Central memory CD8-positive, alpha-beta T cell (primary cell): ENCODE measurements at regions not wholly inside any gene's neighbourhood (a gene's known extent, or its start where the extent isn't known, plus 50 kb on each side); places are given as distances from the start of the nearest gene placed in this dataset.
A peak's percentile ranks its signal among the peaks of the same experiment; 100 is the strongest.
"Not testable (repeated sequence)": the region's sequence is repeated elsewhere in the genome, so short reads cannot be mapped to it uniquely, and the experiment has no call there.

Experiments used
- ATAC-seq: fragments of 150-1000 bp; cut with Tn5 transposase; replicated peaks from 2 replicates; pipeline ENCODE4 v1.10.0; 2022; ENCODE audit warnings: mild to moderate bottlenecking, moderate FRiP score, moderate number of reproducible peaks; ENCODE audit not compliant: poor library complexity, severe bottlenecking; ENCODE audit errors: extremely low read depth
- DNase-seq, 2 donors: peaks; one replicate each; pipeline ENCODE4 v3.0.0; 2021; ENCODE audit warnings: low spot score in 2 of 2
- H3K27ac Mint-ChIP-seq: one replicate; pipeline ENCODE4 v1.8.0; 2022; ENCODE audit warnings: low read depth, mild to moderate bottlenecking, moderate library complexity, mixed read lengths
- H3K27me3 Mint-ChIP-seq: one replicate; pipeline ENCODE4 v1.8.0; 2022; ENCODE audit warnings: mixed read lengths
- H3K36me3 Mint-ChIP-seq: one replicate; pipeline ENCODE4 v1.8.0; 2022; ENCODE audit warnings: mild to moderate bottlenecking, moderate library complexity, mixed read lengths; ENCODE audit not compliant: insufficient read depth
- H3K4me1 Mint-ChIP-seq: one replicate; pipeline ENCODE4 v1.8.0; 2022; ENCODE audit warnings: mixed read lengths
- H3K4me3 Mint-ChIP-seq: one replicate; pipeline ENCODE4 v1.8.0; 2022; ENCODE audit warnings: mild to moderate bottlenecking, moderate library complexity, mixed read lengths
- H3K9me3 Mint-ChIP-seq: one replicate; pipeline ENCODE4 v1.8.0; 2022; ENCODE audit warnings: mixed read lengths

DNA sequence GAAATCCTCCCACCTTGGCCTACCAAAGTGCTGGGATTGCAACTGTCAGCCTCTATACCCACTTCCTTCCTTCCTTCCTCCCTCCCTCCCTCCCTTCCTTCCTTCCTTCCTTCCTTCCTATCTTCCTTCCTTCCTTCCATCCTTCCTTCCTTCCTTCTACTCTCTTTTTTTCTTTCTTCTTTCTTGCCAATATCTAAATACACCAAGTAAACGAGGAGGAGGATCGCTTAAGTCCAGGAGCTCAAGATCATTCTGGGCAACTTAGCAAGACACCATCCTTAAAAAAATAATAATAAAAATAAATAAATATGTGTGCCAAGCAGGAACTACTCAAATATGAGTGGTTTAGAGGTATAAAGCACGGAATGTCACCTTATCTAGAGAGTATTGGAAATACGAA is 249.4 kb upstream of the TRIB2 start:
- Mint-ChIP-seq H3K4me1 (peaks cover 15% of the 10 kb centered on the region), H3K27ac (peak overlapping the region; percentile 90), H3K36me3 (peaks cover 3% of the 10 kb centered on the region), H3K27me3 (no peaks in the 10 kb centered on the region), H3K4me3 (no peak overlapping the region), H3K9me3 (peaks cover 5% of the 10 kb centered on the region)
- DNase-seq (no peak), ATAC-seq (no peak)

DNA sequence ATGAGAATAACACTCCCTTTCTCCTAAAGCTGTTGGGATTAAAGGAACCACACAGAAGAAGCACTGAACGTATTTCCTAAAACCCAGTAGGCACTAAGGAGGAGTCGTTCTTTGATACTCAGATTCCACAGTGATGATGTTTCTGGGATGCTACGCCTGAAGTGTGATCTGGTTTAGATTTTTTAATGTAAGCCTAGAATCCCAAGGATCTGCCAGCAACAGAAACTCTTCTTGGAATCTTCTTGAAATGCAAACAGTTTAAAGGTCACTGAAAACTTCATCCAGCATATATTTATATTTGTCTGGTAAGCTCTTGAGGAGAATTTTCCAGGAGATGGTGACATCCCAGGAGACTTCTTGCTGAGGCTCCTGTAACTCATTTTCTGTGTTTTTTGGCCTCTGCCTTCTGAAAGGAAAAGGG is 247.6 kb upstream of the TRIB2 start:
- DNase-seq (no peak), ATAC-seq (no peak)
- Mint-ChIP-seq H3K9me3 (peaks cover 5% of the 10 kb centered on the region), H3K27ac (no peak overlapping the region), H3K27me3 (no peaks in the 10 kb centered on the region), H3K4me3 (no peak overlapping the region), H3K4me1 (peaks cover 10% of the 10 kb centered on the region), H3K36me3 (peaks cover 1% of the 10 kb centered on the region)

DNA sequence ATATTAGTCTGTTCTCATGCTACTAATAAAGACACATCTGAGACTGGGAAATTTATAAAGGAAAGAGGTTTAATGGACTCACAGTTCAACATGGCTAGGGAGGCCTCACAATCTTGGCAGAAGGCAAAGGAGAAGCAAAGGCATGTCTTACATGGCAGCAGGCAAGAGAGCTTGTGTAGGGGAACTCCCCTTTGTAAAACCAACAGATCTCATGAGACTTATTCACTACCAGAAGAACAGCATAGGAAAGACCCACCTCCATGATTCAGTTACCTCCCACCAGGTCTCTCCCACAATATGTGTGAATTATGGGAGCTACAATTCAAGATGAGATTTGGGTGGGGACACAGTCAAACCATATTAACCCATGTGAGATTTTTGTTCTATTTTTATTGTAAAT is 244.5 kb upstream of the TRIB2 start:
- not testable (repeated sequence) for ATAC-seq, H3K4me1 Mint-ChIP-seq, H3K36me3 Mint-ChIP-seq, H3K9me3 Mint-ChIP-seq, H3K27ac Mint-ChIP-seq, H3K4me3 Mint-ChIP-seq, DNase-seq, H3K27me3 Mint-ChIP-seq

DNA sequence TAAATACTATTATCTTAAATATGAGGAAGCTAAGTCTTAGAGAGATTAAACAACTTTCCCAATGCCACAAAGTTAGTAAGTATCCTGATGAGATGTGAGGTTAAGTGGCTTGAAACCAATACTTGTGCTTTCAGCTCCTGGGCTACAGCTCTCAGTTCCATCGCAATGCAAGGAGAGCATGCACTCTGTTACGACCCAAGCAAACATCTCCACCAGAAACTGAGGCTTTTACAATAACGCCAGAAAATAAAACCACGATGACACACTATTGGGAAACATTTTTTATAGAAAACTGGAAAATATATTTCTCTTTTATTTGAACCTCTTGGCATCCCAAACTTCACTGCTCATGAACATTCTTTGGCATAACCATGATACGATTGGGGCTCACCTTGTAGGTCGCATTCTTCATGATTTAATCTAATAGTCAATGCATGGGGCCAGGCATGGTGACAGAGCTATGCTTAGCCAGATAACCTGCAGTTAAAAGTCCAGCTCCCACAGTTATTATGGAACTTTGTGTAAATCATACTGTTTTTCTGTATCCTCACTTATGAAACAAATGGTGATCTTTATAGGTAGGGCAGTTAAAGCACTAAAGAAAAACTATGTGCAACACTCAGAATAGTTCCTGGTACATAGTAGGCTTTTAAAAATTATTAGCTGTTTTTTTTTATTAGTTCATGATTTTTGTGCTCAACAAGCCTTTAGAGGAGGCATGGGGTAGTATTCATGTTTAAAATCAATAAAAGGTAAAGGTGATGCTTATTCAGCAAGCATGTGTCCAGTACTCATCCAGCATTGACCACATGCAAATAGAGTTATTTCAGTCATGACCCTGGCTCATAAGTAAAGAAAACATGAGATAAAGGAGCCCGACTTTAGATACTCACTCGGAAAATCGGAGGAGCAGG is 238.3 kb upstream of the TRIB2 start:
- no peaks in the 10 kb centered on the region for H3K36me3 Mint-ChIP-seq
- ATAC-seq (no peak), DNase-seq (no peak)
- no peaks in the 10 kb centered on the region for H3K4me1 Mint-ChIP-seq
- H3K4me3 Mint-ChIP-seq = no peak overlapping the region
- H3K27ac Mint-ChIP-seq = no peak overlapping the region
- no peaks in the 10 kb centered on the region for H3K9me3 Mint-ChIP-seq
- no peaks in the 10 kb centered on the region for H3K27me3 Mint-ChIP-seq

DNA sequence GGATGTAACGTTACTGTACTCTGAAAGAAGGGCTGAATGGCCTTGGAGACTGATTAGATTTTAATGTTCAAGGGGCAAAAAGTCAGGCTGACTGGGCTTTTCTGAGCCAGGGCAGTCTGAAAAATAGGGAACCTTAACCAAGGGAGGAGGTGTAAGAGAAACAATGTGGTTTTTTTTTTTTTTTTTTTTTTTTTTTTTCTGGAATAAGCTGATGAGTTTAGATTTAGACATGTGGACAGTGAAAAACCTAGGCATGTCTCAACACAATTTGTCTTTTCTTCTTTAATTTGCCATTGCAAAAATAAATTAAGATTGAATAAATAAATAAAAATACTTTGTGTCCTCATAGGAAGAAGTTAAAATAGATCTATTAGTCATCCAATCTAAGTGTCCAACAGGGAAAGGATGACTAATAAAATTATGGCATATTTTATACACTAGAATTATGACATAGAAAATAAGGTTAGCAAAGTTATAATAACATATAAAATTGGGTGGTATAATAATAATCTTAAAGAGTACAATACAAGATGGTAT is 237.6 kb upstream of the TRIB2 start:
- no peak overlapping the region for H3K4me3 Mint-ChIP-seq
- DNase-seq = no peak
- H3K27ac Mint-ChIP-seq = no peak overlapping the region
- no peaks in the 10 kb centered on the region for H3K27me3 Mint-ChIP-seq
- H3K4me1 Mint-ChIP-seq = no peaks in the 10 kb centered on the region
- no peaks in the 10 kb centered on the region for H3K9me3 Mint-ChIP-seq
- ATAC-seq = no peak
- no peaks in the 10 kb centered on the region for H3K36me3 Mint-ChIP-seq

DNA sequence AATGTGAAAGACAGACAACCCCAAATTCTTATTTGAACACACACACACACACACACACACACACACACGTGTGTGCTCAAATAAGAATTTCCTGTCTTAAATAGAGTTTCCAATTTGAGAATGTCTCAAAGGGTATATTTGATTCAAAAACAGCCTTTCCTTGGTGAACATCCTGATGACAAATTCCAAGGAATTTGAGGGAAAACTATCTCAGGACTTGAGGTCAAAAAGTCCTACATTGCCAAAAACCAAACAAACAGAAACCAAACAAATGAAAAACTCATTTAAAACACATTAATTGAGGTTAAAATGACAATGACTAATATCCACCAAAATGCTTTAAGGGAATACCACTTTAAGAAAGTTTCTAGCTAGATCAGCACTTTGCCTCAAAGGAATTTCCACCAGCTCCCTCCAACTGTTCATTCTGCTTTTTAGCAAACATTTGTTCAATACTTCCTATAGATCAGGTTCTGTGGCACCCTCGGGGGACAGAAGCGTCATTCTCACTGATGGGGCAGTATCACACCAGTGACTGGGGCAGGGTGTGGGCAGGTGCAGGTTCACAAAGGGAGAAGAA is 232.1 kb upstream of the TRIB2 start:
- DNase-seq (no peak), ATAC-seq (no peak)
- H3K27me3 Mint-ChIP-seq = no peaks in the 10 kb centered on the region
- peaks cover 43% of the 10 kb centered on the region for H3K4me1 Mint-ChIP-seq
- H3K4me3 Mint-ChIP-seq = no peak overlapping the region
- H3K36me3 Mint-ChIP-seq = peaks cover 2% of the 10 kb centered on the region
- H3K9me3 Mint-ChIP-seq = no peaks in the 10 kb centered on the region
- H3K27ac Mint-ChIP-seq = peak overlapping the region; percentile 63

DNA sequence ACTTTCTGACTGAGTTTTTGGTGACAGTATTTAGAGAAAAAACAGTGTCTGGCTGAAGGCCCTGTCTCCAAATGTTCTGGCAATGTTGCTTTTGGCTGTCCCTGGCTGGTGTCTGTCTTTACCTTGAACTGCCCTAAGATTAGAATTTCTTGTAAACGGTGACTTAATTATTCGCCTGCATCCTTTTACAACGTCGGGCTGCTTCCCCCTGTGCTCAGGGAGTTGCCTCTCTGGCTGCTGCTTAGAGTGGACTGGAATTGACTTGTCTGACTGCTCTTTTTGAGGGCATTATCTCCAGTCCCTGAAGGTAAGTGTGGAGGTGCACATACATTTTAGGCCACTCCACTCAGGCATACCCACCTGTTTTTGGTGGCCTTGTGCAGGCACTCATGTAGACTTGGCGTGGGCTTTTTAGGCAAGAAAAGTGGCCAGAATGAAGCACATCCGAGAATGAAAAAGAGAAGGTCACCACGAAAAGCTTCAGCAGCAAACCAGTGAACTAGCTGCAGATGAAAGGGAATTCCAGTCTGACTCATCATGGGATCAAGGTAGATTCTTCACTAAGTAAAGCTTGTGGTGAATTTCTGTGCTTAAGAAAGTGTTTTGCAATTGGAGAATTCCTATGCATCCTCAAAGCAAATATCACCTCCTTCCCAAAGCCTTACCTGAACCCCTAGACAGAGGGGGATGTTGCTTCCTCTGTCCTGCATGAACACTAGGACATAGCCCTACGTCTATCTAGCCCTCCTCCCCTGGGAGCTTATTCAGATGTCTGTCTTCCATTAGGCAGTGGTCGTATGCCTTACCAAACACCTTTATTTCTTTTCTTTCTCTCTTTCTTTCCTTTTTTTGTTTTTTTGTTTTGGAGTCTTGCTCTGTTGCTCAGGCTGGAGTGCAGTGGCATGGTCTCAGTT is 230.3 kb upstream of the TRIB2 start:
- no peak overlapping the region for H3K4me3 Mint-ChIP-seq
- ATAC-seq (no peak), DNase-seq (no peak)
- no peaks in the 10 kb centered on the region for H3K9me3 Mint-ChIP-seq
- H3K4me1 Mint-ChIP-seq = peaks cover 54% of the 10 kb centered on the region
- peak overlapping the region; percentile 89 for H3K27ac Mint-ChIP-seq
- H3K36me3 Mint-ChIP-seq = peaks cover 2% of the 10 kb centered on the region
- H3K27me3 Mint-ChIP-seq = no peaks in the 10 kb centered on the region

DNA sequence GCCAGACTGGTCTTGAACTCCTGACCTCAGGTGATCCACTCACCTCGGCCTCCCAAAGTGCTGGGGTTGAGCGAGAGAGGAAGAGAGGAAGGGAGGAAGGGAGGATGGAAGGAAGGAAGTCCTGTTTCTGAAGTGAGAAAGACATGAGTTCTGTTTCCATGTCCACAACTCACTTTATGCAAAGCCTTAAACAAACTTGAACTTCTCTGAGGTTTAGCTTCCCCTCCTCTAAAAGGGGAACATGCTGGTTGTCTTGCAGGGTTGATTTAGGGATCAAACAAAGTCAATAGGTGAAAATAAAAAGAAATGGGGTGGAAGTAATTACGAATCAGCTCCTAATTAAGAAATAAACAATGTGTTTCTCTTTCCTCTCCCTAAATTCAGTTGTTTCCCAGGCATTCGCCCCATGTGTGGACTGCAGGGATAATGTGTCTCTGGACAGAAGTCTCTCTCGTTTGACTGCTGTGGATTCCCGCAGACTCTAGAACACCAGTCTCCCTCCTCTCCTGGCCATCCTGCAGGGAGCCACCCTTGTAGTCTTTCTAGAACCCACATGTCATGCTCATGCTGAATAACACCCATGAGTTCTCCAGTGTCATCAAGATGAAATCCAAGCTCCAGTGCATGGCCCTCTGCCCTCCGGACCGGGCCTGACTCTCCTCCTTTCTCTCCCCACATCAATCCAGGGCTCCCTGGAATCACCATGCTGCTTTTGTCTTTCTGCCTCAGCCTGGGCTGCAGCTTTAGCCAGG is 229.3 kb upstream of the TRIB2 start:
- DNase-seq = no peak
- Mint-ChIP-seq H3K36me3 (peaks cover 3% of the 10 kb centered on the region), H3K27ac (peak overlapping the region; percentile 89), H3K27me3 (no peaks in the 10 kb centered on the region), H3K9me3 (no peaks in the 10 kb centered on the region), H3K4me1 (peaks cover 54% of the 10 kb centered on the region), H3K4me3 (peak overlapping the region; percentile 73)
- no peak for ATAC-seq

DNA sequence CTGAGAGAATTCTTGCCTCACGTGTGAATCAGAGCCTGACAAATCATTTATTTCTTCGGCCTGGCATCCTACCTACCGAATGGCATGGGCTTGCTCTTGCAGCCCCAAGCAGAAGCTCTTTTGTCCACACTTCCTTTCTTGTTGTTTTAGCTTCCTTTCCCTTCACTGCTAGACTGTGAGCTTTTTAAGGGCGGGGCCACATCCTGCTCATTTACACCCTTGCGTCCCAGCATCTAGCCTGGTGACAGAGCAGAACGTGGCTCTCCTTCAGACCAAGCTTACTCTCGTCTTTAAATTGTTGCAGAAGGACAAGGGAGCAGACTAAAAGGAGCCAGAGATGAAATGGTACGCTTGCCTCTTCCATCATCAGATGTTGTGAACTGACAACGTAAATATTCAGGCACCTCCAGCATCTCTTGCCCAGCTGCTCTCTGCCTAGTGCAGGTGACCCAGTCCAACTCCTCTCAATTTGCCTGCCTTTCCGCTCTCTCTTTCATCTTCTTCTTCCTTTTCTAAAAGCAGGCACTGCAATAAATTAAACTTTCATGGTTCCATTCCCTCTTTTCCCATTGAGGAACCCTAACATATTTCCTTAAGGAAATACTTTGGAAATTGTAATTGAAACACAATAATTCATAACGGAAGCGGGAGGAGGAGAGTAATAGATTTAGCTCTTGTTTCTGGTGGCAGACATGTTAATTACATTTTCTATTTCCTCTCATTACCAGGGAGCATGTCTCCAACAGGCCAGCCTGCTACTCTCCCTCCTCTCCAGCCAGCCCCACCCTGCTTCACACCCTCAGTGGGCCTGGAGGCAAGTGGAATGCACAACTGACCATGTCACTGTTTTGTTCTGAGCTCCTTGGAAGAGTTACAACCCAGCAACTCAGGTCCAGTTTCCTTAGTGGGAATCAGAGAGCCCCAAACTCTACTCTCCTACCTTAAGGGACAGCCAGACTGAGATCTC is 228.1 kb upstream of the TRIB2 start:
- DNase-seq = peak in 1 of 2 donors; percentile 27
- H3K27ac Mint-ChIP-seq = peak overlapping the region; percentile 89
- peaks cover 63% of the 10 kb centered on the region for H3K4me1 Mint-ChIP-seq
- no peaks in the 10 kb centered on the region for H3K27me3 Mint-ChIP-seq
- ATAC-seq = peak; percentile 97
- peaks cover 4% of the 10 kb centered on the region for H3K36me3 Mint-ChIP-seq
- H3K4me3 Mint-ChIP-seq = peak overlapping the region; percentile 73
- no peaks in the 10 kb centered on the region for H3K9me3 Mint-ChIP-seq

DNA sequence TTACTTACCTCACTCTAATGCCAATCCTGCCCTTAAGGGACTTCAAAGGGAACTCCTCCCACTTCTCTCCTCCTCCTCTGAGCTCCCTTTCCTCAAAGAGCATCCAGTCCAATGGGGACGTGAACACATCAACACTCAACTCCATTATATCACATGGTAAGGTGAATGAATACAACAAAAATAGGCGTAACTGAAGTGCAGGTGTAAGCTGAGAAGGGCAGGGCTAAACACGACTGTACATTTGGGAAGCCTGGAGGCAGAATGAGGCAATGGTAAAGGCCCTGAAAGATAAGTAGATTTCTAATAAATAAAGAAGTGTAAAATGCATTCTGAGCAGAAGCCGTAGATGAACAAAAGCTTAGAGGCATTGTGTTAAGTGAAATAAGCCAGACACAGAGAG is 226.1 kb upstream of the TRIB2 start:
- Mint-ChIP-seq H3K36me3 (peaks cover 2% of the 10 kb centered on the region), H3K27ac (no peak overlapping the region), H3K4me3 (no peak overlapping the region), H3K4me1 (peaks cover 62% of the 10 kb centered on the region), H3K9me3 (no peaks in the 10 kb centered on the region), H3K27me3 (no peaks in the 10 kb centered on the region)
- no peak for DNase-seq
- no peak for ATAC-seq

DNA sequence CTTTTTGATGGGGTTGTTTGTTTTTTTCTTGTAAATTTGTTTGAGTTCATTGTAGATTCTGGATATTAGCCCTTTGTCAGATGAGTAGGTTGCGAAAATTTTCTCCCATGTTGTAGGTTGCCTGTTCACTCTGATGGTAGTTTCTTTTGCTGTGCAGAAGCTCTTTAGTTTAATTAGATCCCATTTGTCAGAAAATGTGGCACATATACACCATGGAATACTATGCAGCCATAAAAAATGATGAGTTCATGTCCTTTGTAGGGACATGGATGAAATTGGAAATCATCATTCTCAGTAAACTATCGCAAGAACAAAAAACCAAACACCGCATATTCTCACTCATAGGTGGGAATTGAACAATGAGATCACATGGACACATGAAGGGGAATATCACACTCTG is 224.4 kb upstream of the TRIB2 start:
- H3K27ac Mint-ChIP-seq, ATAC-seq, H3K4me3 Mint-ChIP-seq, H3K27me3 Mint-ChIP-seq, H3K36me3 Mint-ChIP-seq, DNase-seq, H3K9me3 Mint-ChIP-seq: not testable (repeated sequence)
- peaks cover 65% of the 10 kb centered on the region for H3K4me1 Mint-ChIP-seq
